ENCODE measurements at regions not wholly inside any gene's neighbourhood (a gene's known extent, or its start where the extent isn't known, plus 50 kb on each side); places are given as distances from the start of the nearest gene placed in this dataset.

DNA sequence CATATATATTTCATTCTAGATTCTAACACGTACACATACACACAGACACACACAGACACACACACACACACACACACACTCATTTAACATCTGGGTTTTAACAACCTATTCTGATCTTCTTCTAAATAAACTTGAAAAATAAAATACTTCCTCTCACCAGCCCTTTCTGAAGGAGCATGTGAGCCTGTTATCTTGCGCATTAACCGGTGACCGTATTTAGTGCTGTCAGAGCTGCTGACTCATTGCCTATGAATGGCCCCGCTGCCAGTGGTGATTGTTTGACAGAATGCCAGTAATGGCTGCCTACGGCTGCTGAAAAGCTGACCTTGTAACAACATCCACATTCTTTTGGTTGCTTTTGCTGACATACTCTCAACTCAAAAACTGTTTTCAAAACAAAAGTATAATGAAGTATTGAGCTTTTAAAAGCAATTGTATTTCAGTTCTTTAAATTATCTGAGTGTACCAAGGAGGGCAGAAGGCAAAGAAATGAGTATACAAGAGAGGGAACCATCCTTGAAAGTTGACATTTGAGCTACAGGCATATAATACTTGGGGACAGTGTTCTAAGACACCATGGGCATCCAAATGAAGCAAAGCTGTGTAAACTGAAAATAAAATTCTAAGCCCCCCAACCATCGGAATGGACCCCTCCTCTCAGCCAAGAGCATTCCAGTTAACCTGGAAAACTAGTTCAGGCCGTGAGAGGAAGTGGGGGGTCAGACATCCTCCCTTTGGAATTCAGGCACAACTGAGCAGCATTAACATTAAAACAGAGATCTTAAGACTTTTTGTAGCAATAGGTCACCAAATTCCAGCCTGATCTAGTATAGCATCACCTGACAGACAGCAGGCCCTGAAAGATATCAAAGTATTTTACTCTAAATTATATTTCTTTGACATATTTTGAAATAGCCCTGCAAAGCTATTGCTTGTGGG, 50.2 kb upstream of the DTNA start:
- TF ChIP-seq, protein P1, sequence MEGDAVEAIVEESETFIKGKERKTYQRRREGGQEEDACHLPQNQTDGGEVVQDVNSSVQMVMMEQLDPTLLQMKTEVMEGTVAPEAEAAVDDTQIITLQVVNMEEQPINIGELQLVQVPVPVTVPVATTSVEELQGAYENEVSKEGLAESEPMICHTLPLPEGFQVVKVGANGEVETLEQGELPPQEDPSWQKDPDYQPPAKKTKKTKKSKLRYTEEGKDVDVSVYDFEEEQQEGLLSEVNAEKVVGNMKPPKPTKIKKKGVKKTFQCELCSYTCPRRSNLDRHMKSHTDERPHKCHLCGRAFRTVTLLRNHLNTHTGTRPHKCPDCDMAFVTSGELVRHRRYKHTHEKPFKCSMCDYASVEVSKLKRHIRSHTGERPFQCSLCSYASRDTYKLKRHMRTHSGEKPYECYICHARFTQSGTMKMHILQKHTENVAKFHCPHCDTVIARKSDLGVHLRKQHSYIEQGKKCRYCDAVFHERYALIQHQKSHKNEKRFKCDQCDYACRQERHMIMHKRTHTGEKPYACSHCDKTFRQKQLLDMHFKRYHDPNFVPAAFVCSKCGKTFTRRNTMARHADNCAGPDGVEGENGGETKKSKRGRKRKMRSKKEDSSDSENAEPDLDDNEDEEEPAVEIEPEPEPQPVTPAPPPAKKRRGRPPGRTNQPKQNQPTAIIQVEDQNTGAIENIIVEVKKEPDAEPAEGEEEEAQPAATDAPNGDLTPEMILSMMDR (IDR thresholded peaks at IDR 0.05), result no peak
- TF ChIP-seq POLR2AphosphoS5 (IDR thresholded peaks at IDR 0.05; ENCODE audit: low read depth, low read length), result no peak
- no peak for TF ChIP-seq TCF7L2 (IDR thresholded peaks at IDR 0.05; ENCODE audit: low read depth, low read length)
- TF ChIP-seq, protein P2, sequence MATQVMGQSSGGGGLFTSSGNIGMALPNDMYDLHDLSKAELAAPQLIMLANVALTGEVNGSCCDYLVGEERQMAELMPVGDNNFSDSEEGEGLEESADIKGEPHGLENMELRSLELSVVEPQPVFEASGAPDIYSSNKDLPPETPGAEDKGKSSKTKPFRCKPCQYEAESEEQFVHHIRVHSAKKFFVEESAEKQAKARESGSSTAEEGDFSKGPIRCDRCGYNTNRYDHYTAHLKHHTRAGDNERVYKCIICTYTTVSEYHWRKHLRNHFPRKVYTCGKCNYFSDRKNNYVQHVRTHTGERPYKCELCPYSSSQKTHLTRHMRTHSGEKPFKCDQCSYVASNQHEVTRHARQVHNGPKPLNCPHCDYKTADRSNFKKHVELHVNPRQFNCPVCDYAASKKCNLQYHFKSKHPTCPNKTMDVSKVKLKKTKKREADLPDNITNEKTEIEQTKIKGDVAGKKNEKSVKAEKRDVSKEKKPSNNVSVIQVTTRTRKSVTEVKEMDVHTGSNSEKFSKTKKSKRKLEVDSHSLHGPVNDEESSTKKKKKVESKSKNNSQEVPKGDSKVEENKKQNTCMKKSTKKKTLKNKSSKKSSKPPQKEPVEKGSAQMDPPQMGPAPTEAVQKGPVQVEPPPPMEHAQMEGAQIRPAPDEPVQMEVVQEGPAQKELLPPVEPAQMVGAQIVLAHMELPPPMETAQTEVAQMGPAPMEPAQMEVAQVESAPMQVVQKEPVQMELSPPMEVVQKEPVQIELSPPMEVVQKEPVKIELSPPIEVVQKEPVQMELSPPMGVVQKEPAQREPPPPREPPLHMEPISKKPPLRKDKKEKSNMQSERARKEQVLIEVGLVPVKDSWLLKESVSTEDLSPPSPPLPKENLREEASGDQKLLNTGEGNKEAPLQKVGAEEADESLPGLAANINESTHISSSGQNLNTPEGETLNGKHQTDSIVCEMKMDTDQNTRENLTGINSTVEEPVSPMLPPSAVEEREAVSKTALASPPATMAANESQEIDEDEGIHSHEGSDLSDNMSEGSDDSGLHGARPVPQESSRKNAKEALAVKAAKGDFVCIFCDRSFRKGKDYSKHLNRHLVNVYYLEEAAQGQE (IDR thresholded peaks at IDR 0.05; ENCODE audit: insufficient read depth in 1 of 2, low read depth in 2 of 2, low read length in 1 of 2), result no peak

Measured in Panc1 (cell line).